ENCODE measurements at regions not wholly inside any gene's neighbourhood (a gene's known extent, or its start where the extent isn't known, plus 50 kb on each side); places are given as distances from the start of the nearest gene placed in this dataset.
"Not testable (repeated sequence)": the region's sequence is repeated elsewhere in the genome, so short reads cannot be mapped to it uniquely, and the experiment has no call there.

DNA sequence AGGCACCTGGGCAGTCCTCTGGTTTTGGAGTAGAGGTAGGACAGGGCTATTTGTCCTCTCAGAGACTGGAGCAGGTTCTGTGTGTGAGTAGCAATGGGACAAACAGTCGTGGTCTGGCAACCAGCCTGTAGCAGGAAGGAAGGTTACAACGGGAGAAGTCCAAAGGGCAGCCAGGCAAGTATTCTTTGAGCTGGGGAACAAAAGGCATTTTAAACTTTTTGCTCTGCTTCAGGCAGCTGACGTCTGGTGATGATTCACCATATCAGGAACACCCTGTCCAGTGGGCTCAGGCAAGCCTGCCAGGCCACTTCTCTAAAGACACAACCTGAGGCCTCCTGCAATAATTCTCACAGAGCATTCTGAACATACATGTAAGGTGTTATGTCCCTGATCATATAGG lies 215.8 kb downstream of the FAM72C start:
- H4K20me1 ChIP-seq (ENCODE audit: control insufficient read depth, extremely low read depth, insufficient read depth, low read length); H3K9me1 ChIP-seq (ENCODE audit: control insufficient read depth, extremely low read depth, insufficient read depth, low read length); H3K79me2 ChIP-seq (ENCODE audit: control insufficient read depth, insufficient read depth, low read length); H3K36me3 ChIP-seq (ENCODE audit: control insufficient read depth in 2 of 2, extremely low read depth in 1 of 2, insufficient read depth in 2 of 2, low read length in 2 of 2); H3K4me3 ChIP-seq (ENCODE audit: control insufficient read depth in 2 of 3, extremely low read depth in 1 of 3, insufficient read depth in 2 of 3, low read depth in 1 of 3, low read length in 3 of 3); H3K4me2 ChIP-seq (ENCODE audit: control insufficient read depth, extremely low read depth, insufficient read depth, low read depth, low read length); H3K27ac ChIP-seq (ENCODE audit: control insufficient read depth, insufficient read depth, low read length); H3K27me3 ChIP-seq (ENCODE audit: control insufficient read depth, extremely low read depth, insufficient read depth, low read length); H2AFZ ChIP-seq (ENCODE audit: control insufficient read depth, low read length); DNase-seq (ENCODE audit: low read depth, low spot score); H3K9me3 ChIP-seq (ENCODE audit: control insufficient read depth, low read depth, low read length); FAIRE-seq; H3K4me1 ChIP-seq (ENCODE audit: control insufficient read depth, extremely low read depth, insufficient read depth, low read length); H3K9ac ChIP-seq (ENCODE audit: control insufficient read depth, extremely low read depth, insufficient read depth, low read length); dilution Hi-C loops (cut with MboI; ENCODE audit: extremely low pct_ligation_motif_present, low sequenced_read_pairs): not testable (repeated sequence)

DNA sequence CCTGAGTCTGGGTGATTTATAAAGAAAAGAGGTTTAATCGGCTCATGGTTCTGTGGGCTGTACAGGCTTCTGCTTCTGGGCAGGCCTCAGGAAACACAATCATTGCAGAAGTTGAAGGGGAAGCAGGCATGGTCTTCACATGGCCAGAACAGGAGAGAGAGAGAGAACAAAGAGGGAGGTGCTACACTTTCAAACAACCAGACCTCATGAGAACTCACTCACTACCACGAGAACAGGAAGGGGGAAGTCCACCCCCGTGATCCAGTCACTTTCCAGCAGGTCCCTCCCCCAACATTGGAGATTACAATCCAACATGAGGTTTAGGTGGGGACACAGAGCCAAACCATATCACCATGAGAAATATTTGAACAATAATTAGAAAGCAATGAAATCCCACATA lies 222.9 kb downstream of the FAM72C start:
- H2AFZ ChIP-seq (ENCODE audit: control insufficient read depth, low read length) = no peak overlapping the region
- H3K27ac ChIP-seq (ENCODE audit: control insufficient read depth, insufficient read depth, low read length) = no peak overlapping the region
- H3K27me3 ChIP-seq (ENCODE audit: control insufficient read depth, extremely low read depth, insufficient read depth, low read length) = no peaks in the 10 kb centered on the region
- no peak for TF ChIP-seq CTCF (optimal IDR thresholded peaks at IDR 0.05 in 1 of 3, IDR thresholded peaks at IDR 0.05 in 1 of 3, conservative IDR thresholded peaks at IDR 0.05 in 1 of 3; ENCODE audit: extremely low read depth in 1 of 3, insufficient read depth in 2 of 3, low read length in 3 of 3)
- no peak for TF ChIP-seq EZH2 (IDR thresholded peaks at IDR 0.05; ENCODE audit: low read length)
- DNase-seq (ENCODE audit: low read depth, low spot score) = no peak
- no peak overlapping the region for H3K4me3 ChIP-seq (ENCODE audit: control insufficient read depth in 2 of 3, extremely low read depth in 1 of 3, insufficient read depth in 2 of 3, low read depth in 1 of 3, low read length in 3 of 3)
- no peak overlapping the region for H3K9ac ChIP-seq (ENCODE audit: control insufficient read depth, extremely low read depth, insufficient read depth, low read length)
- H3K4me1 ChIP-seq (ENCODE audit: control insufficient read depth, extremely low read depth, insufficient read depth, low read length) = no peaks in the 10 kb centered on the region
- no peak for FAIRE-seq
- H3K9me3 ChIP-seq (ENCODE audit: control insufficient read depth, low read depth, low read length) = no peaks in the 10 kb centered on the region
- H3K36me3 ChIP-seq (ENCODE audit: control insufficient read depth in 2 of 2, extremely low read depth in 1 of 2, insufficient read depth in 2 of 2, low read length in 2 of 2) = no peaks in the 10 kb centered on the region
- H3K79me2 ChIP-seq (ENCODE audit: control insufficient read depth, insufficient read depth, low read length) = no peaks in the 10 kb centered on the region
- H3K9me1 ChIP-seq (ENCODE audit: control insufficient read depth, extremely low read depth, insufficient read depth, low read length) = no peaks in the 10 kb centered on the region
- dilution Hi-C loops (cut with MboI; ENCODE audit: extremely low pct_ligation_motif_present, low sequenced_read_pairs) = no loop called here
- no peaks in the 10 kb centered on the region for H4K20me1 ChIP-seq (ENCODE audit: control insufficient read depth, extremely low read depth, insufficient read depth, low read length)
- no peak overlapping the region for H3K4me2 ChIP-seq (ENCODE audit: control insufficient read depth, extremely low read depth, insufficient read depth, low read depth, low read length)

DNA sequence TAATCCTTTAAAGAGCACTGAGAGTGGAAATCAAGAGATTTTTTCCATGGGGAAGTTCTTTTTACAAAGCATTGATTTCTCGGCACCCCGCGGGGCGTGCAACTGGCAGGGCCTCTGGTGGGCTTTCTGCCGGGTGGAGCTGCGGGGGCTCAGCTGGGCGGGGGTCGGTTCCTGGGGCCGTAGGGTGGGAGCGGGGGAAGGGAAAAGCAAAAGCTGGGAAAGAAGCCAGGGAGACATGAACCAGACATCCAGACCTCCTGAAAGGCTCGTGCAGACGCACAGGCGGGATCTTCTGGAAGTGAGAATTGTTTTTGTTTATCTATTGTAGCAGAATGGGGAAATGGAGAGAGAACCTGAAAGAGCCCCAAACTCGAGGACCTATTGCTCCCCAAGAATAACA lies 235.2 kb downstream of the FAM72C start:
- Histone ChIP-seq H3K79me2 (ENCODE audit: control insufficient read depth, insufficient read depth, low read length) (no peaks in the 10 kb centered on the region), H3K27me3 (ENCODE audit: control insufficient read depth, extremely low read depth, insufficient read depth, low read length) (no peaks in the 10 kb centered on the region), H3K4me3 (ENCODE audit: control insufficient read depth in 2 of 3, extremely low read depth in 1 of 3, insufficient read depth in 2 of 3, low read depth in 1 of 3, low read length in 3 of 3) (peak overlapping the region in 1 of 3 experiments; percentile 37), H2AFZ (ENCODE audit: control insufficient read depth, low read length) (no peak overlapping the region), H3K4me1 (ENCODE audit: control insufficient read depth, extremely low read depth, insufficient read depth, low read length) (no peaks in the 10 kb centered on the region), H3K9ac (ENCODE audit: control insufficient read depth, extremely low read depth, insufficient read depth, low read length) (no peak overlapping the region), H3K9me1 (ENCODE audit: control insufficient read depth, extremely low read depth, insufficient read depth, low read length) (no peaks in the 10 kb centered on the region), H3K4me2 (ENCODE audit: control insufficient read depth, extremely low read depth, insufficient read depth, low read depth, low read length) (no peak overlapping the region), H3K36me3 (ENCODE audit: control insufficient read depth in 2 of 2, extremely low read depth in 1 of 2, insufficient read depth in 2 of 2, low read length in 2 of 2) (no peaks in the 10 kb centered on the region), H4K20me1 (ENCODE audit: control insufficient read depth, extremely low read depth, insufficient read depth, low read length) (no peaks in the 10 kb centered on the region), H3K27ac (ENCODE audit: control insufficient read depth, insufficient read depth, low read length) (no peak overlapping the region), H3K9me3 (ENCODE audit: control insufficient read depth, low read depth, low read length) (no peaks in the 10 kb centered on the region)
- TF ChIP-seq EZH2 (IDR thresholded peaks at IDR 0.05; ENCODE audit: low read length) = no peak
- TF ChIP-seq CTCF (optimal IDR thresholded peaks at IDR 0.05 in 1 of 3, IDR thresholded peaks at IDR 0.05 in 1 of 3, conservative IDR thresholded peaks at IDR 0.05 in 1 of 3; ENCODE audit: extremely low read depth in 1 of 3, insufficient read depth in 2 of 3, low read length in 3 of 3) = no peak
- DNase-seq (ENCODE audit: low read depth, low spot score) (no peak), FAIRE-seq (no peak)
- dilution Hi-C loops (cut with MboI; ENCODE audit: extremely low pct_ligation_motif_present, low sequenced_read_pairs) = no loop called here

Data from keratinocyte (primary cell).